HG03565 (cell line): ENCODE measurements at regions not wholly inside any gene's neighbourhood (a gene's known extent, or its start where the extent isn't known, plus 50 kb on each side); places are given as distances from the start of the nearest gene placed in this dataset.
"Not testable (repeated sequence)": the region's sequence is repeated elsewhere in the genome, so short reads cannot be mapped to it uniquely, and the experiment has no call there.

Source experiments
- ATAC-seq: cut with Tn5 transposase; IDR thresholded peaks from one replicate; pipeline ENCODE4 v1.9.1; 2021; ENCODE audit warnings: mild to moderate bottlenecking, moderate library complexity; ENCODE audit not compliant: unreplicated experiment

DNA sequence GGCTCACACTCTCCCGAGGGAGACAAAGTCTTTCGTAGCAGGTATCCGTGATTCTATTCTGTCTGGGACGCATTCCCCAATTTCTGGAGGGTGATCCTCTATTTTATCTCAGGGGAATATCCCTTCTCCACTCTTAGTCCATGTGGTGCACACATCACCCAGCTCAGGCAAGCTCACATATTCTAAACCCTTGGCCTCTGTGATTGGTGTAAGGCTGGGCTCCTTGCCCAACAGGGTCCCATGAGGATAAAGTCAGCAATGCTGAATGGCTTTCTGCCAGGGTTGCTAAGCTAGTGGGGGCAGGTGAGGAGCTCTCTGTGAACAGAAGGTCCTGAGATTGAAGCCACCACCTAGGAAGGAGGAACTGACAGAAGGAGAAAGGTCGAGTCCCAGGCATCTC lies 137.2 kb downstream of the CDH26 start:
- no peak for ATAC-seq

DNA sequence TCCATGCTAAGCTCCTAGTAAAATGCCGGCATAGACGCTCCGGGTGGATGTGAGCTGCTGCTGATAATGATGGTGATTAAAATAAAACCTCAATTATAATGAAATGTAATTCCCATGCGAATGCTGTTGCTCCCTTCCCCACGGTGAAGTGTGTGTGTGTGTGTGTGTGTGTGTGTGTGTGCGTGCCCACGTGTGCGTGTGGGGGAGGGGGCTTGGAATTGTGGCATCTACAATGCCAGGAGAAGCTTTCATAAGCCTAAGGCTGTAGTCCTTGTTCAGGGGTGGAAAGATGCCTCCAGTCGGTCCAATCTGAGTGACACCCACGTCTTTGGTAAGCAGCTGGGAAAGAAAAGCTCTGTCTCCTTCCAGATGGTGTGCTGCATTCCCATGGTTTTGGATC lies 137.9 kb downstream of the CDH26 start:
- ATAC-seq, result no peak

DNA sequence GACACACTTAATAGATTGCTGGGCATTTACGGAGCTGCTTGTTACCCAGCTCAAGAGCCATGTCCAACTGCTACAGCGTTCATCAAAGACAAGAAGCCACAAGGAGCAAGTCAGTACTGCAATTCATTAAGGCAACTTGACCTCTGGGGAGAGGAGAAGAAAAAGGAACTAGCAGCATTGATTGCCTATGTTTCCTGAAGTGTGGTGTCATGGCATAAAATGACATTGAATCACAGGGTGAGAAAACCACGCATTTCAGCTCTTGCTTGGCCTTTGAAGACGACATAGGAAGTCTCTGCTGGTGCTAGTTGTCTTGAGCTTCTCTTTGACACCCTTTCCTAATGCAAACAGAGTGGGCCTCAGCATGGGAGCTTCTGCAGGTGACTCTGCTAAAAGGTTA lies 139.1 kb downstream of the CDH26 start:
- no peak for ATAC-seq

DNA sequence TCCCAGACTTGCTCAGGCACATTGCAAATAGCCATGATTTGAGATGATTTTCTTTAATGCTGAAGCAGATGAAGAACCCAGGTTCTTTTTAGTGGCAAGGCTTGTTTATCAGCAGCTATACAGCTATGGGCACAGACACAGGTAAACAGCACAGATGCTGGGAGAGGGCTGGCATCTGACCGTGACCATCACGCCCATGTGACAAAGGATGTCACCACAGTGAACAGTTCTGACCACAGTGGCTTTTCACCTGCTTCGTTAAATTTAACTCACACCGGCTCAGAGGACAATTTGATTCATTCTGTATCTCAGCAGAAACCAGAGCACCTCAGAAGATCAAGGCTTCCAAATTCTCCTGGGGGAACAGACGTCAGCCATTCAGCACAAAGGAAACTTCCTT lies 142.6 kb downstream of the CDH26 start:
- ATAC-seq, result no peak

DNA sequence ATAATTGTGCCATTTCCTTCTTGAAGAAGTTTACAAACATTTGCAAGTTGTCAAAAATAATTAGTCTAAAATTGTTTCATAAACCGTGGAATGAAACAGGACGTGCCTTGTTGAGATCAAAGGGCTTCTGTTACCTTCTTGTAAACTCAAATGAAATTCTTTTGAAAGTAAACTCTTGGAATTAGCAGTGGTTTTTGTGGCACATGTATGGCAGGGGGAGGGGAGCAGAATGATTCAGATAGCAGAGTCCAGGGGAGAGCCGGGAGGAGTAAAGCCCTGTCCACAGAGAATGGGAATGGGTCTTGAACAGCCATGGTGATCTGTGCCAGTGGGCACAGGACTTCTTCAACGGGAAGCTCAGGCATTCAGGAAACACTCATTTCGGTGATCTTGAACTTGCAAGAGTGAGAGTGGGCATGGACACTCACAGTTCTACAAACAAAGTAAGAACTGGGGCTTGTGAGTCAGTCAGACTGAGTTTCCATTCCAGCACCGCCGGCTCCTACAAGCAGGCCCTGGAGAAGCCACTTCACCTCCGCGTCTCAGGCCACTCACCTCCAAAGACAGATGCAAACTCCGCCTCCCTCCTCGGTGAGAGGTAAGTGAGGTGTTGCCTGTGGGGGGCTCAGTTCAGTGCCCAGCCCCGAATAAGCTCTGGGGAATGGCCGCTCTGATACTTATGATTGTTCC lies 143.1 kb downstream of the CDH26 start:
- ATAC-seq, result no peak

DNA sequence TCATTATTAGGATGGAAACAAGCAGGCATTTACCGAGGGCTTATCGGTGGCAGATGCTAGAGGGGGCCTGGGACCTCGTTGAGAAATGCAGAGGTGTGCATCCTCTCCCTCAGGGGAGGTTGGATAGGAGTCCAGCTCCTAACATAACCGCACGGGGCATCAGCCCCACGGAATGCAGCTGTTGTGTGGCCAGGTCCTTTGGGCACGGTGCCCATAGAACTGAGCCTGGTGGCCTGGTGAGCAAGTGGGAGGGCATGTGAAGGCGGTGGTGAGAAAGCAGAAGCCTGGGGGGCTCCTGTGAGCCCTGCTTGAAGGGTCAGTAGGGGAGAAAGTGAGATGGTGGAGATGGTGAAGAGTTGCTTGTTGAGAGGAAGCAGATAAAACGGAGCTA lies 143.7 kb downstream of the CDH26 start:
- ATAC-seq, result no peak

DNA sequence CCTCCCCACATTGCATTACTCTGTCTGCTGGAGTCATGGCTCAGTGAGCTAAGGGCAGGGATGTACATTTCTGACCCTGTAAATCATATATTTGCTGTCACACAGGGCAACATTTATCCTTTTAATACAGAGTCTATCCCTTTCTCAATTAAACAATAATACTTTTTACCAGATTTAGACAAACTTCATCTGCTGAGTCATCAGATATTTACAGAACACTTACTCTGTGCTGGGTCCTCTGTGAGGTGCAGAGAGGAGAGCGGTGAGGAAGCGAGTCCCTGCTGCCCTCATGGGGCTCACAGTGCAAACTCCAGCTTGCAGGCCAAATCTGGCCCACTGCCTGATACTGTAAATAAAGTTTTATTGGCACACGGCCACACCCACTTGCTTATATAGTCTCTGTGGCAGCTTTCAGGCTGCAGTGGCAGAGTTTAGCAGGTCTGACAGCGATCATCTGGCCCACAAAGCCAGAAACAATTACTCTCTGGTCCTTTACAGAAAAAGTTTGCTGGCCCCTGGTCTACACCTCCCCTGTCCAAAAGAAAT lies 144.5 kb downstream of the CDH26 start:
- ATAC-seq, result no peak

DNA sequence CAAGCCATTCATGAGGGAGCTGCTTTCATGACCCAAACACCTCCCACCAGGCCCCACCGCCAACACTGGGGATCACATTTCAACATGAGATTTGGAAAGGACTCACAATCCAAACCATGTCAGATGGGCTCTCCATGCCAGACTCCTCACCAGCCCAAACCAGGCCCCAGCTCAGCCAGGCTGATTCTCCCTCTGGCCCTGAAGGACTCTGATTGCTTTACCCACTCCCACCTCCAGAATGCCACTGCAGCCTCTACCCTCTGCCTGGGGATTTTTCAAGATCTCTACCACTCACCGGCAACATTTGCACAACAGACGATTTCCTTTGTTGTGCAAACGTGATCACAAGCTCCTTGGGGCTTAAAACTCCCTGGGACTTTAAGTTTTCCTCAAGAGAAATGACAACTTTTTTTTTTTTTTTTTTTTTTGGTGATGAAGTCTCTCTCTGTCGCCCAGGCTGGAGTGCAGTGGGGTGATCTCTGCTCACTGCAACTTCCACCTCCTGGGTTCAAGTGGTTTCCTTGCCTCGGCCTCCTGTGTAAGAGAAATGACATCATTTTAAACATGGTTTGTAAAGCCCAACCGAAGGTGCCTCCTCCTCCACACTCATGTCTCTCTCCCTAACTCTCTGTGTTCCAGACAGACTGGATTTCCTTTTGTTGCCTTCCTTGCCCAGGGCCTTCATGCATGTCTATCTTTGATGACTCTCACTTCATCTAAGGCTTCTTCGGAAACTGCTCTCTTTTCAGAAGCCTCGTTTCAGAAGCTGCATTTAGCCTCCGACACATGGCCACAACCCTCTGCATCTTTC lies 147.0 kb downstream of the CDH26 start:
- ATAC-seq, result no peak

DNA sequence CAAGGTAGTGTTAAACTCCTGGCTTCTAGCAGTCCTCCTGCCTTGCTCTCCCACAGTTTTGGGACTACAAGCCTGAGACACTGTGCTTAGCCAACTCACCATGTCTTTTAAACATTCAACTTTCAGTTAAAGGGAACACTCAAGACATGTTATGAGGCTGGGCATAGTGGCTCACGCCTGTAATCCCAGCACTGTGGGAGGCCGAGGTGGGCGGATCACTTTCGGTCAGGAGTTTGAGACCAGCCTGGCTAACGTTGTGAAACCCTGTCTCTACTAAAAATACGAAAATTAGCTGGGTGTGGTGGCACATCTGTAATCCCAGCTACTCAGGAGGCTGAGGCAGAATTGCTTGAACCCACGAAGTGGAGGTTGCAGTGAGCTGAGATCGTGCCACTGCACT lies 148.0 kb downstream of the CDH26 start:
- ATAC-seq, result not testable (repeated sequence)

DNA sequence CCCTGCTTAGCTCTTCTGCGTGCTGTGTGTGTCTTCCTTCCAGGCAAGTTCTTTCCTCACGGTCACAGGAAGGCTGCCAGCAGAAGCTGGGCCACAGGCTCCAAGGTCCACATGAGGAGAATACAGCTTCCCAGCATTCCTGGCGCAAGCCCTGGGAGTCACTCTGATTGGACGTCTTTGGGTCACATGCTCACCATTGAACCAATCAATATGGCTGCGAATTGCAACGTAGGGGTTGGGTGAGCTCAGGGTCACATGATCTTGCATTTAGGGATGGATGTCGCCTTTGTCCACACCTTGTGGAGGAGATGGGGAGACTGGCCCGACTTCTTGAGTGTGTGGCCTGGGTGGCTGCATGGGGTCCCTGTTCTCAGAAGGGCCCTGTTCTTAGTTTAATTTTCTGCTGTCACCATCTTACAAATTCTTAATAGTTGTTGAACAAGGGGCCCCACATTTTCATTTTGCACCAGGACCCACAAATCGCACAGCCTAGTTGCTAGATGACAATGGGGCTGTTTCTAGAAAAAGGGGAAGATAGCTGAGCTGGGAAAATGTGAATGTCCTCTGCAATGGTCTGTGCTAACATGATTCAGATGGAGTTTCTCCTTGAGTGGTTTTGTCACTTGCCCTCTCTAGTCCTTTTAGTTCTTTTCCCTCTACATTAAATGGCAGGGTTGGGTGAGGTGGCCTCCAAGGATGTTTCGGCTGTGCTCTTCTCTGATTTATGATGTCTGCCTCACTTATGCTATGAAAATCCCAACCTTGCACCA lies 149.6 kb downstream of the CDH26 start:
- ATAC-seq, result no peak

DNA sequence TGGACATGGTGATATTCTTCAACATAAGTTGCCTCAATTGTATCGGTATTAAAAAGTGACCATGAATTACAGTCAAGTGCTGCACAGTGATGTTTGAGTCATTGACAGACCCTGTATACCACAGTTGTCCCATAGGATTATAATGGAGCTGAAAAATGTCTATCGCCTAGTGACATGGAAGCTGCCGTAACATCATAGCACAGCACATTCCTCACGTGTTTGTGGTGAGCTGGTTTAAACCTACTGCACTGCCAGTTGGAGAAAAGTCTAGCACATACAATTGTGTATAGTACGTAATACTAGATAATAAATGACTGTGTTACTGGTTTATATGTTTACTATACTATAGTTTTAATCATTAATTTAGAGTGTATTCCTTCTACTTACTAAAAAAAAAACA lies 150.2 kb downstream of the CDH26 start:
- no peak for ATAC-seq

DNA sequence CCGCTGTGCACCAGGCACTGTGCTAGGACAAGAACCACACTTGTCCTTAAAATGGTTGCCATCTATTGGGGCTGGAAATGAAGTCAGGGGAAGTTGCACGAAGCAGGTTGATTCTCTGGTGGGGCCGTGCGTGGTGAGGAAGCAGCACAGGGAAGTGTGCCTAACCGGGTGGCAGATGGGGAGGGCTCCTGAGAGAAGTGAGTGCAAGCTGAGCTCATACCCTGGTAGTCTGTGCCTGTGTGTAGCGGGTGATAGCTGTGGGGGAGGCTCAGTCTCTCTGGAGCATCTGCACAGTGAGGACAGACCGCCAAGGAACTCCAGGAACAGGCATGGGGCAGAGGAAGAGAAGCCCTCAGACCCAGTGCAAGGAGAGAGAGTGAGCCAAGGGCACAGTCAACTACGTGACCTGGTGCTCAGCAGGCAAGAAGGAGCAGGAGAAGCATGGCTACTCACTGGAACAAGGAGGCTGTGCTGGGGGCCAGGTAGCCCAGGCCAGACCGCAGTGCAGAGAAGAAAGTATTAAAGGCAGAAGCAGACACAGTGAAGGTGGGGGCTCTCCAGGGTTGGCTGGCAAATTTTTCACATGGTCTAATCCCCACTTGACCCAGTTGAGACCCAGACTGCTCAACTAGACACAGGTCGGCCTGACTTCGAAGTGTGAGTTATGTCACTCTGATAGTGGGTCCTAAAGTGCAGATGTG lies 155.0 kb downstream of the CDH26 start:
- ATAC-seq, result no peak

DNA sequence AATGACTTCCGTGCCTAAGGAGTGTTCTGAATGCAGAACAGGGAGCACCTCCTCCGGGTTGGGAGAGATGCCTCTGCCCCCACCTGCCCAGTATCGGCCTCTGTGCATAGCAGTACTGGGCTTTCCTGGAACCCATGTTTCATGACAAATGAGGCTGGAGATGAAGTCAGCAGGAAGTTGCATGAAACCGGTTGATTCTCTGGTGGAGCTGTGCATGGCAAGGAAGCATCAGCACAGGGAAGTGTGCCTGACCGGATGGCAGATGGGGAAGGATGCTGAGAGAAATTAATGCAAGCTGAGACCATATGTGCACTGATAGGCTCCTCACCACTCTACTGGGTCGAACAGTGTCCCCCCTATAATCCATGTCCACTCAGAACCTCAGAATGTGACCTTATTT lies 155.5 kb downstream of the CDH26 start:
- no peak for ATAC-seq

DNA sequence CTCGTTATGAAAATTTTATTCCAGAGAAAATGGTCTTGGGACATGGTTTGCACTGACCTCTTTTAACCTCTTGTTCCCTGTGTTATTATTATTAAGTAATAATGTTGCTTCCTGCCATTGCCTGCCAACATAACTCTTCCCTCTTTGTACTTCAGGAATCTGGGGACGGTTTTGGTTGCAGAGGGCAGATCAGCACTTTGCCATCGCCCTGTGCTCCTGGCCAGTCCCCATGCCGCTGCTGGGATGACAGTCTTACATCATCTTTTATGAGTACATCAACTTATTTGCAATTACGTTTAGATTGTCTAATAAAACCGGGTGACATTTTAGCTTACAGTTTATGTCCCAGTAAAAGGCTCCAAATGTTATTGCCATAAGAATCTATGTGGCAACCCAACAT lies 157.2 kb downstream of the CDH26 start:
- no peak for ATAC-seq

DNA sequence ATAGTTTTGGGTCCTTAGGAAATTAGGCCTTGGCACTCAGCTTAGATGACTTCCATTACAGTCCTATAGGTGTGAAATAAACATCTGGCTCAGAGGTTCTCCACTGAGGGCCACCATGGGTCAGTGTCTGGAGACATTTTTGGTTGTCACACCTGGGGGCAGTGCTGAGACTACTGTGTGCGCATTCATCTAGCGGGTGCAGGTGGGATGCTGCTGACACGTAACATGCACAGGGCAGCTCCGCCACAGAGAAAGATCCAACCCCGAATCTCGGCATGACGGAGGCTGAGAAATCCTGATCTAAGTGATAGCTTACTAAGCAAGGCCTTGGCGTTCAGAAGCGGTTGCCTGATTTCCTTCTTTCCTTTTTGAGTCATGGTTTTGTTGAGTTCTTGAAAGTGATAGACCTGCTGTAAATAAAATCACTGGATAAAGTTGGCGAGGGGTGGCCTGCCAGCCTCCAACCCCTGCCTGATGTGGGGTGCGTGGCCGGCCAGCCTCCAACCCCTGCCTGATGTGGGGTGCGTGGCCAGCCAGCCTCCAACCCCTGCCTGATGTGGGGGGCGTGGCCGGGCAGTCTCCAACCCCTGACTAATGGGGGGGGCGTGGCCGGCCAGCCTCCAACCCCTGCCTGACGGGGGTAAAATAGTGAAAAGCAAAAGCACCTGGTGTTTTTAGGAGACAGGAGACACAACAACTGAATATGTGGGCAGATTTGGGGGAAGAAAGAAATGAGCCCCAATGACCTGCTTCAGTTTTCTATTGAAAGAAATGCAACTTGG lies 158.1 kb downstream of the CDH26 start:
- ATAC-seq, result no peak

DNA sequence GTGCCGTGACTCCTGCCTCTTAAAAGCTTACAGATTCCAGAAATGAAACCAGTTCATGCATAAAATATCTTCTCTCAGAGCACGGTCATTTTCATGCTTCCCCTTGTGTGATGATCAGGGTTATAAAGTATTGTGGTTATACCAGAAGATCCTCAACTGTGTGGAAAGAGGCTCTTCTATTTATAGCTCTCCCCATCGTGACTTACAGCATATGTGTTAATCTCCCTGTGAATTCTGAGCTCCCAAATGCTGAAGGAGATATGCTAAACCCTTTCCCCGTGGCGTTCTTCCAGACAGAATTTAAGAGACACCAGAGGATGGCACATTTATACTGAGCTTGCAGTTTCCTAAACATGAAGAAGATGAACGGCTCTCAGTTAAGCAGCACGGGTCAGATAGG lies 158.8 kb downstream of the CDH26 start:
- no peak for ATAC-seq

DNA sequence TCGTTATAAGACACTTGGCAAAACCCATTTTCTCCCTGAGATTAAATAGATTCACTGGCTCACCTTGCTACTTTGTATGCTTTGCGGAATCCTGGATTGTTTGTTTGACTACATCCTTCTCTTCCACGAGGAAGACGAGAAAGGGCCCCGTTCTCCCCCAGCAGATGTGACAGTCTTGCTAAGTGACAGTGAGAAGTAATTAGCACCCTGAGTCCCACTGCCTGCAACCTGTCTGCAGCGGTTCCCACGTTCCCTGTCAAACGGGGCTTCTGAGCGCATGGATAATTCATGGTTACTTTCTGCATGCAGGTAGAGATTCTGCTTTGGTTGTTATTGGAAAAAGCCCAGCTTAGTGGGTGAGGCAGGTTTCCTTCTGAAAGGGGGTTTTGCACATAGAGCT lies 163.7 kb downstream of the CDH26 start:
- ATAC-seq, result no peak

DNA sequence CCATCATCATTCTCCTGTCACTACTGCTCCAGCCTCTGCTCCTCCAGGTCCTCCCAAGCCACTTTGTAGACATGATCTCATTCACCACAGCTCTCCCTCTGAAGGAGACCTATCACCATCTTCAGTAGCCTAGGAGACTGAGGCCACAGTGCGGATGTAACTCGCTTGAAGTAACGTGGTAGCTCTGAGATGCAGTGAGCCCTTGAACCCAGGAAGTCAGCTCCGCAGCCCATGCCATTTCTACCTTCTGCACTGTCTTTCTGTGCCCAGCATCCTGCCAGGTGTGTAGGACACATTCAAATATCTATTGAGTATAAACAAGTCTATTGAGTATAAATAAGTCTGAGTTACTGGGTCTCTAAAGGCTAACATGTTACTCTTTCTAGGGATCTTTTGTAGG lies 164.4 kb downstream of the CDH26 start:
- ATAC-seq, result no peak

DNA sequence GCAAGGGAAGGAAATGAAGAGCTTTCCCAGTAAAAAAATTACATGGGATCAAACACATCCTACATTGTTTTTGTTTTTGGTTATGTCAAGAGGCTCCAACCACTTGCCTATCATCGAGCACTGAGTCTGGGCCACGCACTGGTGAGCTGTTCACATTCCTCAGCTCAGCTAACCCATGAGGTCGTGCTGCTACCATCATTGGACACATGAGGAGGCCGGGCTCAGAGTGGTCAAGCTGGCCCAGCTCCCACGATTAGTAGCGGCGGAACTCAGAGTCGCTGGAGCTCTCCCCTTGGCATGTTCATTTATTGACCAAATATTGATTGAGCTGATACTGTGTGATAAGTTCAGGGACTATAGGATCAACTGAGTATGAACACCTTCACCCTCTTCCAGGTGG lies 164.9 kb downstream of the CDH26 start:
- no peak for ATAC-seq

DNA sequence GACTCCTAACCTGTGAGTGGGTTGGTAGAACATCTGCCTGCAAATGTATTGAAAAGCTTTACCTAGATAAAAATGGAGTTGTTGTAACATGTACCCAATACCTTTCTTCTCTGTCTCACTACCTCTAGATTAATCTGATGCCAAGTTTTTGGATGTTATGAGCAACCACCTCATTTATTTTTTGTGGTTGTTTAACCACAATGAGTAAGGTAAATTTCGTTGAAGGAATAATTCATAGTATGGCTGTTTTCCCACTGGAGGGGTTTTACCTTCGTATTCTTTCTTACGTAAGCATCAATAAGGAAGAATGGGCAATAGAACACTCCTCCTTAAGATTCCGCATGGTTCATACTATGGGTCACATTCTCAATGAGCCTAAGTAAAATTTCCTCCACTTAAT lies 165.4 kb downstream of the CDH26 start:
- ATAC-seq, result no peak
